Neural cell (in vitro differentiated cells): ENCODE measurements at regions not wholly inside any gene's neighbourhood (a gene's known extent, or its start where the extent isn't known, plus 50 kb on each side); places are given as distances from the start of the nearest gene placed in this dataset.

Experiments used
- H2AFZ ChIP-seq: fragments of 200-600, 300-800 bp; sonication (generic), shearing (Covaris generic); 2 replicates; pipeline ENCODE4 v1.6.0; 2014; ENCODE audit warnings: low read depth, mild to moderate bottlenecking, antibody characterized with exemption, low read length, moderate library complexity
- H3F3A ChIP-seq: fragments of 200-600 bp; shearing (Covaris generic); 2 replicates; pipeline ENCODE4 v1.6.1; 2016; ENCODE audit warnings: mild to moderate bottlenecking, moderate library complexity, mixed read lengths, antibody characterized with exemption, low read length; ENCODE audit not compliant: insufficient read depth, poor library complexity, severe bottlenecking
- H3K27ac ChIP-seq: fragments of 200-600, 300-800 bp; sonication (generic), shearing (Covaris generic); 2 replicates; pipeline ENCODE4 v1.5.1; 2014; ENCODE audit warnings: mild to moderate bottlenecking, low read length, moderate library complexity
- H3K27me3 ChIP-seq: fragments of 300-800, 200-600 bp; sonication (generic), shearing (Covaris generic); 2 replicates; pipeline ENCODE4 v1.6.0; 2014; ENCODE audit warnings: mild to moderate bottlenecking, low read depth, low read length, moderate library complexity; ENCODE audit not compliant: insufficient read depth
- H3K36me3 ChIP-seq: fragments of 300-800, 200-600 bp; sonication (generic), shearing (Covaris generic); 2 replicates; pipeline ENCODE4 v1.5.1; 2014; ENCODE audit warnings: mild to moderate bottlenecking, antibody characterized with exemption, low read length, moderate library complexity; ENCODE audit not compliant: insufficient read depth
- H3K4me2 ChIP-seq: fragments of 300-800, 200-600 bp; sonication (generic), shearing (Covaris generic); 2 replicates; pipeline ENCODE4 v1.6.0; 2014; ENCODE audit warnings: mild to moderate bottlenecking, low read length
- H3K4me3 ChIP-seq: fragments of 300-800, 200-600 bp; sonication (generic), shearing (Covaris generic); 2 replicates; pipeline ENCODE4 v1.5.1; 2014; ENCODE audit warnings: mild to moderate bottlenecking, low read length, moderate library complexity
- H3K79me2 ChIP-seq: fragments of 200-600 bp; shearing (Covaris generic); replicated peaks from 2 replicates; pipeline ENCODE4 v1.6.0; 2014; ENCODE audit warnings: mild to moderate bottlenecking, low read length, moderate library complexity; ENCODE audit not compliant: insufficient read depth
- H3K9ac ChIP-seq: fragments of 300-800, 200-600 bp; sonication (generic), shearing (Covaris generic); 2 replicates; pipeline ENCODE4 v1.6.1; 2016; ENCODE audit warnings: mild to moderate bottlenecking, low read length, mixed read lengths
- H3K9me2 ChIP-seq: fragments of 200-600 bp; shearing (Covaris generic); 2 replicates; pipeline ENCODE4 v1.6.1; 2016; ENCODE audit warnings: mild to moderate bottlenecking, low read length, mixed read lengths; ENCODE audit not compliant: insufficient read depth
- H3K9me3 ChIP-seq: fragments of 200-600, 300-800 bp; sonication (generic), shearing (Covaris generic); 2 replicates; pipeline ENCODE4 v1.6.1; 2016; ENCODE audit warnings: mild to moderate bottlenecking, mixed run types, low read length, moderate library complexity, mixed read lengths
- H4K20me1 ChIP-seq: fragments of 200-600 bp; shearing (Covaris generic); 2 replicates; pipeline ENCODE4 v1.6.1; 2016; ENCODE audit warnings: mild to moderate bottlenecking, mixed run types; ENCODE audit not compliant: insufficient read depth
- CTCF ChIP-seq: fragments of 450-650 bp; IDR thresholded peaks from 2 replicates; pipeline ENCODE4 v1.5.1; 2014; ENCODE audit warnings: antibody characterized with exemption, mild to moderate bottlenecking, moderate library complexity; ENCODE audit not compliant: poor library complexity, severe bottlenecking
- EP300 ChIP-seq: fragments of 450-650 bp; conservative IDR thresholded peaks from 2 replicates; pipeline ENCODE4 v1.6.1; 2014; ENCODE audit warnings: antibody characterized with exemption, mild to moderate bottlenecking, moderate library complexity; ENCODE audit not compliant: poor library complexity, severe bottlenecking
- EZH2 ChIP-seq: fragments of 200-600, 300-800 bp; shearing (Covaris generic), sonication (generic); IDR thresholded peaks from 2 replicates; pipeline ENCODE4 v1.6.1; 2014; ENCODE audit warnings: antibody characterized with exemption, low read length, borderline replicate concordance, mild to moderate bottlenecking; ENCODE audit not compliant: insufficient read depth, poor library complexity, severe bottlenecking
- MXI1 ChIP-seq: fragments of 450-650 bp; conservative IDR thresholded peaks from 2 replicates; pipeline ENCODE4 v1.6.1; 2014; ENCODE audit warnings: antibody characterized with exemption, mild to moderate bottlenecking; ENCODE audit not compliant: poor library complexity, severe bottlenecking
- POLR2AphosphoS5 ChIP-seq: IDR thresholded peaks from 2 replicates; pipeline ENCODE4 v1.6.1; 2012
- RAD21 ChIP-seq: fragments of 450-650 bp; conservative IDR thresholded peaks from 2 replicates; pipeline ENCODE4 v1.6.1; 2014; ENCODE audit warnings: antibody characterized with exemption, mild to moderate bottlenecking, moderate library complexity
- REST ChIP-seq: IDR thresholded peaks from 2 replicates; pipeline ENCODE4 v1.6.1; 2012; ENCODE audit warnings: borderline replicate concordance
- SMC3 ChIP-seq: fragments of 450-650 bp; conservative IDR thresholded peaks from 2 replicates; pipeline ENCODE4 v1.6.1; 2014; ENCODE audit warnings: antibody characterized with exemption, mild to moderate bottlenecking, moderate library complexity; ENCODE audit not compliant: poor library complexity
- TAF1 ChIP-seq: IDR thresholded peaks from 2 replicates; pipeline ENCODE4 v1.6.1; 2012; ENCODE audit warnings: low read depth

- Histone ChIP-seq H3K4me2 (no peak overlapping the region), H4K20me1 (no peaks in the 10 kb centered on the region), H3K9ac (no peak overlapping the region), H3F3A (no peaks in the 10 kb centered on the region), H3K27ac (no peak overlapping the region), H3K9me2 (no peaks in the 10 kb centered on the region), H2AFZ (no peak overlapping the region), H3K4me3 (no peak overlapping the region), H3K9me3 (no peaks in the 10 kb centered on the region), H3K27me3 (no peaks in the 10 kb centered on the region), H3K36me3 (no peaks in the 10 kb centered on the region), H3K79me2 (no peaks in the 10 kb centered on the region)
- TF ChIP-seq RAD21 (no peak), CTCF (no peak)
These were observed 541.9 kb upstream of the CDH11 start for GRCh38 chr16:65663774-65664173.

GRCh38 chr16:65662256-65662655, 540.4 kb upstream of the CDH11 start:
- no peak for TF ChIP-seq RAD21
- TF ChIP-seq SMC3: no peak
- no peak for TF ChIP-seq POLR2AphosphoS5
- no peak for TF ChIP-seq CTCF
- TF ChIP-seq EZH2: no peak
- TF ChIP-seq EP300: no peak
- no peak for TF ChIP-seq TAF1
- Histone ChIP-seq H3F3A (no peaks in the 10 kb centered on the region), H3K9me3 (no peaks in the 10 kb centered on the region), H3K79me2 (no peaks in the 10 kb centered on the region), H3K27ac (no peak overlapping the region), H3K4me3 (no peak overlapping the region), H4K20me1 (no peaks in the 10 kb centered on the region), H3K27me3 (no peaks in the 10 kb centered on the region), H3K9me2 (no peaks in the 10 kb centered on the region), H3K9ac (no peak overlapping the region), H2AFZ (no peak overlapping the region), H3K36me3 (no peaks in the 10 kb centered on the region), H3K4me2 (no peak overlapping the region)

- Histone ChIP-seq H3K9me3 (no peaks in the 10 kb centered on the region), H3K9ac (no peak overlapping the region)
These were observed 539.7 kb upstream of the CDH11 start for GRCh38 chr16:65661558-65661957.

More at GRCh38 chr16:65661558-65661957, 539.7 kb upstream of the CDH11 start:
- H4K20me1 ChIP-seq: no peaks in the 10 kb centered on the region
- no peak overlapping the region for H3K4me3 ChIP-seq
- H3F3A ChIP-seq: no peaks in the 10 kb centered on the region
- H3K27me3 ChIP-seq: no peaks in the 10 kb centered on the region
- no peak overlapping the region for H3K27ac ChIP-seq
- no peak for TF ChIP-seq CTCF
- TF ChIP-seq EZH2: no peak
- TF ChIP-seq RAD21: no peak
- TF ChIP-seq POLR2AphosphoS5: no peak
- TF ChIP-seq MXI1: no peak
- no peak for TF ChIP-seq REST
- no peak for TF ChIP-seq TAF1
- TF ChIP-seq EP300: no peak
- no peak for TF ChIP-seq SMC3
- no peaks in the 10 kb centered on the region for H3K79me2 ChIP-seq
- no peaks in the 10 kb centered on the region for H3K36me3 ChIP-seq
- H2AFZ ChIP-seq: no peak overlapping the region
- H3K4me2 ChIP-seq: no peak overlapping the region
- no peaks in the 10 kb centered on the region for H3K9me2 ChIP-seq
